Colonic mucosa (tissue), 4 donors: ENCODE measurements at regions not wholly inside any gene's neighbourhood (a gene's known extent, or its start where the extent isn't known, plus 50 kb on each side); places are given as distances from the start of the nearest gene placed in this dataset.

ENCODE experiments used
- DNase-seq: peaks from one replicate; pipeline ENCODE4 v3.0.0-alpha.2; 2020
- H3K27ac ChIP-seq: fragments of 200-600 bp; one replicate; pipeline ENCODE4 v1.8.0; 2021
- H3K27me3 ChIP-seq: fragments of 200-600 bp; one replicate; pipeline ENCODE4 v1.8.0; 2021
- H3K36me3 ChIP-seq: fragments of 200-600 bp; one replicate; pipeline ENCODE4 v1.8.0; 2021
- H3K4me1 ChIP-seq: fragments of 200-600 bp; one replicate; pipeline ENCODE4 v1.8.0; 2021; ENCODE audit warnings: mild to moderate bottlenecking
- H3K4me3 ChIP-seq: fragments of 200-600 bp; one replicate; pipeline ENCODE4 v1.8.0; 2021
- H3K9ac ChIP-seq, 2 donors: one replicate each; pipeline ENCODE4 v1.7.0; 2013; ENCODE audit warnings: control low read depth in 2 of 2, low read depth in 2 of 2, low read length in 2 of 2
- H3K9me3 ChIP-seq: fragments of 200-600 bp; one replicate; pipeline ENCODE4 v1.8.0; 2021
- CTCF ChIP-seq: fragments of 200-600 bp; IDR thresholded peaks from one replicate; pipeline ENCODE4 v1.8.0; 2022; ENCODE audit warnings: antibody characterized with exemption, mild to moderate bottlenecking
- intact Hi-C: fragments of 100-400 bp; cut with DNase I; formaldehyde crosslinking; loops from one replicate; pipeline ENCODE4 v1.14.1; 2022
- donor health status: healthy.
- donor health status: DM: no; HTN: no; CAD: no.
- donor health status: DM: no; HTN: no; CAD: no.

- Histone ChIP-seq H3K36me3 (no peaks in the 10 kb centered on the region), H3K27ac (no peak overlapping the region), H3K4me1 (no peaks in the 10 kb centered on the region), H3K9ac (no peak overlapping the region), H3K9me3 (no peaks in the 10 kb centered on the region), H3K27me3 (no peaks in the 10 kb centered on the region), H3K4me3 (no peak overlapping the region)
- no peak for DNase-seq
- TF ChIP-seq CTCF: no peak
- intact Hi-C loops: no loop called here
These were observed 190.3 kb upstream of the SLC24A3 start for GRCh38 chr20:19022118-19022575.

- no peak for DNase-seq
- no peak for TF ChIP-seq CTCF
- H3K4me3 ChIP-seq: no peak overlapping the region
- no peak overlapping the region for H3K27ac ChIP-seq
- intact Hi-C loops: no loop called here
- no peaks in the 10 kb centered on the region for H3K36me3 ChIP-seq
- no peaks in the 10 kb centered on the region for H3K27me3 ChIP-seq
- no peak overlapping the region for H3K9ac ChIP-seq
- H3K9me3 ChIP-seq: no peaks in the 10 kb centered on the region
- no peaks in the 10 kb centered on the region for H3K4me1 ChIP-seq
These were observed 189.5 kb upstream of the SLC24A3 start for GRCh38 chr20:19022791-19023448.

GRCh38 chr20:19024296-19025035 is 188.0 kb upstream of the SLC24A3 start:
- no peaks in the 10 kb centered on the region for H3K4me1 ChIP-seq
- H3K27ac ChIP-seq: no peak overlapping the region
- H3K9me3 ChIP-seq: no peaks in the 10 kb centered on the region
- no peak for TF ChIP-seq CTCF
- no peak overlapping the region for H3K4me3 ChIP-seq
- H3K36me3 ChIP-seq: no peaks in the 10 kb centered on the region
- intact Hi-C loops: no loop called here
- no peak for DNase-seq
- no peaks in the 10 kb centered on the region for H3K27me3 ChIP-seq
- H3K9ac ChIP-seq: no peak overlapping the region

GRCh38 chr20:19025430-19026120 is 186.9 kb upstream of the SLC24A3 start:
- DNase-seq: no peak
- TF ChIP-seq CTCF: no peak
- Histone ChIP-seq H3K27me3 (no peaks in the 10 kb centered on the region), H3K27ac (no peak overlapping the region), H3K9me3 (no peaks in the 10 kb centered on the region), H3K36me3 (no peaks in the 10 kb centered on the region), H3K9ac (no peak overlapping the region), H3K4me3 (no peak overlapping the region), H3K4me1 (no peaks in the 10 kb centered on the region)
- intact Hi-C loops: no loop called here

- Histone ChIP-seq H3K9ac (no peak overlapping the region), H3K9me3 (no peaks in the 10 kb centered on the region), H3K36me3 (no peaks in the 10 kb centered on the region), H3K27me3 (no peaks in the 10 kb centered on the region), H3K4me3 (no peak overlapping the region), H3K27ac (no peak overlapping the region), H3K4me1 (no peaks in the 10 kb centered on the region)
- no peak for TF ChIP-seq CTCF
- no peak for DNase-seq
- intact Hi-C loops: no loop called here
These were observed 186.1 kb upstream of the SLC24A3 start for GRCh38 chr20:19026121-19026878.
